Natural killer cell (primary cell): ENCODE measurements at regions not wholly inside any gene's neighbourhood (a gene's known extent, or its start where the extent isn't known, plus 50 kb on each side); places are given as distances from the start of the nearest gene placed in this dataset.

Experiments
- ATAC-seq, 3 donors: fragments of 150-1000 bp in 2 of 3; fragments of 200-7000 bp in 1 of 3; cut with Tn5 transposase; 1 replicate in 1 of 3; 2 replicates in 2 of 3; pipeline ENCODE4 v1.10.0; 2021; ENCODE audit warnings: mild to moderate bottlenecking in 2 of 3, moderate library complexity in 2 of 3
- DNase-seq, 2 donors: peaks; one replicate each; pipeline versions ENCODE4 v3.0.0 to v3.0.0-alpha.2; 2013 to 2021; ENCODE audit warnings: mixed read lengths in 1 of 2
- H3K27ac ChIP-seq: one replicate; pipeline ENCODE4 v1.5.1; 2013; ENCODE audit warnings: mild to moderate bottlenecking, low read length
- H3K27me3 ChIP-seq: one replicate; pipeline ENCODE4 v1.6.1; 2013; ENCODE audit warnings: low read length; ENCODE audit not compliant: control insufficient read depth, insufficient read depth
- H3K36me3 ChIP-seq: one replicate; pipeline ENCODE4 v1.6.1; 2013; ENCODE audit warnings: low read length; ENCODE audit not compliant: control insufficient read depth, insufficient read depth
- H3K4me1 ChIP-seq: one replicate; pipeline ENCODE4 v1.6.1; 2013; ENCODE audit warnings: low read length; ENCODE audit not compliant: control insufficient read depth, insufficient read depth
- H3K4me3 ChIP-seq: one replicate; pipeline ENCODE4 v1.5.1; 2013; ENCODE audit warnings: low read length
- H3K9me3 ChIP-seq: one replicate; pipeline ENCODE4 v1.6.1; 2013; ENCODE audit warnings: low read length; ENCODE audit not compliant: control insufficient read depth, insufficient read depth
- H3K27ac Mint-ChIP-seq, 2 donors: one replicate each; pipeline ENCODE4 v1.8.0; 2022; ENCODE audit warnings: mild to moderate bottlenecking in 2 of 2, mixed read lengths in 2 of 2, moderate library complexity in 1 of 2
- H3K27me3 Mint-ChIP-seq, 2 donors: one replicate each; pipeline ENCODE4 v1.8.0; 2022; ENCODE audit warnings: low read depth in 2 of 2, mixed read lengths in 2 of 2
- H3K36me3 Mint-ChIP-seq: one replicate; pipeline ENCODE4 v1.8.0; 2022; ENCODE audit warnings: mixed read lengths
- H3K4me1 Mint-ChIP-seq, 2 donors: one replicate each; pipeline ENCODE4 v1.8.0; 2022; ENCODE audit warnings: mixed read lengths in 2 of 2
- H3K4me3 Mint-ChIP-seq: one replicate; pipeline ENCODE4 v1.8.0; 2022; ENCODE audit warnings: mild to moderate bottlenecking, moderate library complexity, mixed read lengths
- H3K9me3 Mint-ChIP-seq, 2 donors: one replicate each; pipeline ENCODE4 v1.8.0; 2022; ENCODE audit warnings: mixed read lengths in 2 of 2
- CTCF ChIP-seq: fragments of 200-600 bp; IDR thresholded peaks from one replicate; pipeline ENCODE4 v1.8.0; 2022; ENCODE audit warnings: antibody characterized with exemption
- WGBS: methylation state at CpG from one replicate; pipeline ENCODE4 v1.1.7; 2013; ENCODE audit warnings: missing lambda C conversion rate; ENCODE audit not compliant: insufficient coverage; 5-methylcytosine and 5-hydroxymethylcytosine counted together
- intact Hi-C: fragments of 100-400 bp; cut with micrococcal nuclease; formaldehyde crosslinking; loops from one replicate; pipeline ENCODE4 v1.14.2; 2022

DNA sequence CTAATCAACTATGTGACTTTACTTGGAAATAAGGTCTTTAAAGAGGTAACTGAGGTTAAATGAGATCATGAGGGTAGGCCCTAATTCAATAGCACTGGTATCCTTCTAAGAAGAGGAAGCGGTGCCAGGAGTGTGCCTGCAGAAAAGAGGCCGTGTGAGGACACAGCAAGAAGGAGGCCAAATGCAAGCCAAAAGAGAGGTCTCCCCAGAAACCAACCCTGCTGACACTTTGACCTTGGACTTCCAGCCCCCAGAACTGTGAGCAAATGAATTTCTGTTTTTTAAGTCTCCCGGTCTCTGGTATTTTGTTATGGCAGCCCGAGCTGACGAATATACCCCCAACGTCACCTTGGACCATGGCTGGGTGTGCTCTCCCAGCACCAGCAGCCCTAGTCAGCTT is 257.5 kb upstream of the NCKAP5 start:
- Histone ChIP-seq H3K4me1 (no peaks in the 10 kb centered on the region), H3K36me3 (no peaks in the 10 kb centered on the region), H3K27ac (no peak overlapping the region), H3K27me3 (no peaks in the 10 kb centered on the region), H3K9me3 (no peaks in the 10 kb centered on the region), H3K4me3 (no peak overlapping the region)
- no peak overlapping the region for H3K4me3 Mint-ChIP-seq
- 93% methylated on average over 6 of the region's 6 CpGs for WGBS
- H3K27me3 Mint-ChIP-seq, result no peaks in the 10 kb centered on the region
- ATAC-seq (no peak), DNase-seq (no peak)
- no peaks in the 10 kb centered on the region for H3K36me3 Mint-ChIP-seq
- no peak for TF ChIP-seq CTCF
- H3K9me3 Mint-ChIP-seq, result no peaks in the 10 kb centered on the region
- intact Hi-C loops, result no loop called here
- no peaks in the 10 kb centered on the region for H3K4me1 Mint-ChIP-seq
- no peak overlapping the region for H3K27ac Mint-ChIP-seq

DNA sequence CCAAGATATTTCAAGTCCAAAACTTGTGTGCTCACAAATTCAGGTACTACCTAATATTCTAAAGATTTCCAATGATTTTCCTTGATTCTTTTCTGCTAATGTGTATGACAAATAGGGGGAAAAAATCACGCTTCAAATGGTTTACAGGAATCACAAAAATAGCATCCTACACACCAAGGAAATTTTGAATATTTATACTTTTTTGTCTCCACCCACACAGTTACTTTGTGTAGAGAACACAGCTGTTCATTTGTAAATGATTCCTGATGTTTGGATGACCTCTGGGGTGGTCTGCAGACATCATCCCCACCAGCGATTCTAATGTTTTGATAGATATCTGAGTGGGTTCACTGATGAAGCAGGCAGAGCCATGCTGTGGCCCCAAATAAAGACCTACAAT is 260.6 kb upstream of the NCKAP5 start:
- no peak for TF ChIP-seq CTCF
- 75% methylated on average over 1 of the region's 2 CpGs for WGBS
- H3K36me3 Mint-ChIP-seq, result no peaks in the 10 kb centered on the region
- Histone ChIP-seq H3K27me3 (no peaks in the 10 kb centered on the region), H3K36me3 (no peaks in the 10 kb centered on the region), H3K4me3 (no peak overlapping the region), H3K27ac (no peak overlapping the region), H3K4me1 (no peaks in the 10 kb centered on the region), H3K9me3 (no peaks in the 10 kb centered on the region)
- ATAC-seq (no peak), DNase-seq (no peak)
- H3K4me3 Mint-ChIP-seq, result no peak overlapping the region
- no peaks in the 10 kb centered on the region for H3K27me3 Mint-ChIP-seq
- intact Hi-C loops, result no loop called here
- no peaks in the 10 kb centered on the region for H3K9me3 Mint-ChIP-seq
- no peak overlapping the region for H3K27ac Mint-ChIP-seq
- H3K4me1 Mint-ChIP-seq, result no peaks in the 10 kb centered on the region

GRCh38 chr2:133829450-133830020 is 261.3 kb upstream of the NCKAP5 start:
- no peak overlapping the region for H3K27ac Mint-ChIP-seq
- intact Hi-C loops, result no loop called here
- H3K9me3 ChIP-seq, result no peaks in the 10 kb centered on the region
- ATAC-seq (no peak), DNase-seq (no peak)
- no peak overlapping the region for H3K4me3 ChIP-seq
- no peaks in the 10 kb centered on the region for H3K36me3 Mint-ChIP-seq
- H3K36me3 ChIP-seq, result no peaks in the 10 kb centered on the region
- H3K9me3 Mint-ChIP-seq, result no peaks in the 10 kb centered on the region
- no peaks in the 10 kb centered on the region for H3K4me1 Mint-ChIP-seq
- 68% methylated on average over 3 of the region's 3 CpGs for WGBS
- no peaks in the 10 kb centered on the region for H3K4me1 ChIP-seq
- H3K27me3 Mint-ChIP-seq, result no peaks in the 10 kb centered on the region
- H3K4me3 Mint-ChIP-seq, result no peak overlapping the region
- no peak overlapping the region for H3K27ac ChIP-seq
- no peak for TF ChIP-seq CTCF
- H3K27me3 ChIP-seq, result no peaks in the 10 kb centered on the region

- Mint-ChIP-seq H3K36me3 (no peaks in the 10 kb centered on the region), H3K4me3 (no peak overlapping the region), H3K4me1 (no peaks in the 10 kb centered on the region), H3K27ac (no peak overlapping the region), H3K27me3 (no peaks in the 10 kb centered on the region), H3K9me3 (no peaks in the 10 kb centered on the region)
- DNase-seq (no peak), ATAC-seq (no peak)
- Histone ChIP-seq H3K4me3 (no peak overlapping the region), H3K4me1 (no peaks in the 10 kb centered on the region), H3K9me3 (no peaks in the 10 kb centered on the region), H3K27me3 (no peaks in the 10 kb centered on the region), H3K27ac (no peak overlapping the region), H3K36me3 (no peaks in the 10 kb centered on the region)
- WGBS, result 100% methylated on average over 1 of the region's 1 CpG
- TF ChIP-seq CTCF, result no peak
- intact Hi-C loops, result no loop called here
Measured at GRCh38 chr2:133833746-133834145, 265.5 kb upstream of the NCKAP5 start.
